ENCODE measurements at regions not wholly inside any gene's neighbourhood (a gene's known extent, or its start where the extent isn't known, plus 50 kb on each side); places are given as distances from the start of the nearest gene placed in this dataset.

DNA sequence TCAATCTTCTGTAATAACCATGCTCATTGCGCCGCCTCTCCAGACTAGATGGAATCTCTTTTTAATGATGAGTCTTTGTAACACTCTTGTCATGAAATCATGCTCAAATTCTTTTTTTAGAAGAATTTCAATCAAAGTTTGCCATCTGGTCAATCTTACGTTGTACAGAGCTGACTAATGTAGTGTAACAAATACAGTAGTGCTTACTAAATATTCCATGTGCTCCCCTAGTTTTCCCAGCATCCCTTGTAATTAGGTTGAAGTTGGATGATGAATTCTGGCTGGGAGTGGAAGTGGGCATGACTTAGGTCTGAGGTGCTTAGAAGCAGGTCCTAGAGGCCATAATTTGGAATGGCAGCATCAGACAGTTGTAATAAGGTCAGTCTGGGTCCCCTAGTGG is 309.1 kb upstream of the SNX7 start:
- H3K9me3 ChIP-seq (ENCODE audit: low read length) = no peaks in the 10 kb centered on the region
- intact Hi-C loops (cut with micrococcal nuclease) = no loop called here
- no peak overlapping the region for H3K4me3 ChIP-seq (ENCODE audit: low read length)
- no peak overlapping the region for H2AFZ ChIP-seq (ENCODE audit: low read length)
- H3K9me2 ChIP-seq (replicated peaks; ENCODE audit: low read length) = no peaks in the 10 kb centered on the region
- no peak overlapping the region for H3K4me2 ChIP-seq (ENCODE audit: low read length)
- no peak overlapping the region for H3K9ac ChIP-seq (ENCODE audit: low read length)
- H3F3A ChIP-seq (ENCODE audit: low read length, unreplicated experiment) = no peaks in the 10 kb centered on the region
- no peak for TF ChIP-seq EZH2phosphoT487 (IDR thresholded peaks at IDR 0.05; ENCODE audit: borderline replicate concordance, low read length)
- TF ChIP-seq, protein P1, sequence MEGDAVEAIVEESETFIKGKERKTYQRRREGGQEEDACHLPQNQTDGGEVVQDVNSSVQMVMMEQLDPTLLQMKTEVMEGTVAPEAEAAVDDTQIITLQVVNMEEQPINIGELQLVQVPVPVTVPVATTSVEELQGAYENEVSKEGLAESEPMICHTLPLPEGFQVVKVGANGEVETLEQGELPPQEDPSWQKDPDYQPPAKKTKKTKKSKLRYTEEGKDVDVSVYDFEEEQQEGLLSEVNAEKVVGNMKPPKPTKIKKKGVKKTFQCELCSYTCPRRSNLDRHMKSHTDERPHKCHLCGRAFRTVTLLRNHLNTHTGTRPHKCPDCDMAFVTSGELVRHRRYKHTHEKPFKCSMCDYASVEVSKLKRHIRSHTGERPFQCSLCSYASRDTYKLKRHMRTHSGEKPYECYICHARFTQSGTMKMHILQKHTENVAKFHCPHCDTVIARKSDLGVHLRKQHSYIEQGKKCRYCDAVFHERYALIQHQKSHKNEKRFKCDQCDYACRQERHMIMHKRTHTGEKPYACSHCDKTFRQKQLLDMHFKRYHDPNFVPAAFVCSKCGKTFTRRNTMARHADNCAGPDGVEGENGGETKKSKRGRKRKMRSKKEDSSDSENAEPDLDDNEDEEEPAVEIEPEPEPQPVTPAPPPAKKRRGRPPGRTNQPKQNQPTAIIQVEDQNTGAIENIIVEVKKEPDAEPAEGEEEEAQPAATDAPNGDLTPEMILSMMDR (conservative IDR thresholded peaks at IDR 0.05; ENCODE audit: low read depth, low read length) = no peak
- no peak for TF ChIP-seq EZH2 (IDR thresholded peaks at IDR 0.05; ENCODE audit: low read length, unreplicated experiment)
- H4K20me1 ChIP-seq (ENCODE audit: low read length) = no peaks in the 10 kb centered on the region
- no peak overlapping the region for H3K27ac ChIP-seq (ENCODE audit: low read length)
- ChIA-PET POLR2A (ENCODE audit: unreplicated experiment) (no interaction called here), CTCF (no interaction called here)
- H3K36me3 ChIP-seq (ENCODE audit: low read depth, low read length) = no peaks in the 10 kb centered on the region
- BruUV-seq (replicated peaks) = no TSS peak
- H3K79me2 ChIP-seq (ENCODE audit: low read length) = no peaks in the 10 kb centered on the region
- DNase-seq (no peak), ATAC-seq (no peak)
- no peaks in the 10 kb centered on the region for H3K27me3 ChIP-seq (ENCODE audit: low read length)
- H3K4me1 ChIP-seq (ENCODE audit: insufficient read depth, low read length) = peaks cover 13% of the 10 kb centered on the region

DNA sequence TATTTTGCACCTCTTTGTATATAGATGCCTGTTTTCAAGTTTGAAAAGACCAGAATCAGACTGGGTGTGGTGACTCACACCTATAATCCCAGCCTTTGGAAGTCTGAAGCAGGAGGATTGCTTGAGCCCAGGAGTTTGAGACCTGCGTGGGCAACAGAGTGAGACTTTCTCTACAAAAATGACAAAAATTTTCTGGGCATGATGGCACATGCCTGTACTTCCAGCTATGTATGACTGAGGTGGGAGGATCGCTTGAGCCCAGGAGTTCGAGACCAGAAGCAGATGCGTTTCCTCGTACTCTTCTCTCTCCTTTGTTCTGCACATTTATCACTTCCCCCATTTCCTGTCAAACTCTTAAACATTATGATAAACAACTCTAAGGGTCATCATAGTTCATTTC is 310.0 kb upstream of the SNX7 start:
- ChIA-PET CTCF (no interaction called here), POLR2A (ENCODE audit: unreplicated experiment) (no interaction called here)
- no peaks in the 10 kb centered on the region for H3K9me3 ChIP-seq (ENCODE audit: low read length)
- no peak overlapping the region for H3K9ac ChIP-seq (ENCODE audit: low read length)
- DNase-seq (no peak), ATAC-seq (no peak)
- no peaks in the 10 kb centered on the region for H3K79me2 ChIP-seq (ENCODE audit: low read length)
- no peaks in the 10 kb centered on the region for H3K27me3 ChIP-seq (ENCODE audit: low read length)
- H3K36me3 ChIP-seq (ENCODE audit: low read depth, low read length) = no peaks in the 10 kb centered on the region
- H2AFZ ChIP-seq (ENCODE audit: low read length) = no peak overlapping the region
- peaks cover 13% of the 10 kb centered on the region for H3K4me1 ChIP-seq (ENCODE audit: insufficient read depth, low read length)
- H3F3A ChIP-seq (ENCODE audit: low read length, unreplicated experiment) = no peaks in the 10 kb centered on the region
- no peaks in the 10 kb centered on the region for H4K20me1 ChIP-seq (ENCODE audit: low read length)
- TF ChIP-seq EZH2phosphoT487 (IDR thresholded peaks at IDR 0.05; ENCODE audit: borderline replicate concordance, low read length) (no peak), EZH2 (IDR thresholded peaks at IDR 0.05; ENCODE audit: low read length, unreplicated experiment) (no peak)
- TF ChIP-seq, protein P1 (conservative IDR thresholded peaks at IDR 0.05; ENCODE audit: low read depth, low read length) = no peak
- BruUV-seq (replicated peaks) = no TSS peak
- intact Hi-C loops (cut with micrococcal nuclease) = no loop called here
- H3K4me2 ChIP-seq (ENCODE audit: low read length) = no peak overlapping the region
- H3K27ac ChIP-seq (ENCODE audit: low read length) = no peak overlapping the region
- H3K4me3 ChIP-seq (ENCODE audit: low read length) = no peak overlapping the region
- H3K9me2 ChIP-seq (replicated peaks; ENCODE audit: low read length) = no peaks in the 10 kb centered on the region

DNA sequence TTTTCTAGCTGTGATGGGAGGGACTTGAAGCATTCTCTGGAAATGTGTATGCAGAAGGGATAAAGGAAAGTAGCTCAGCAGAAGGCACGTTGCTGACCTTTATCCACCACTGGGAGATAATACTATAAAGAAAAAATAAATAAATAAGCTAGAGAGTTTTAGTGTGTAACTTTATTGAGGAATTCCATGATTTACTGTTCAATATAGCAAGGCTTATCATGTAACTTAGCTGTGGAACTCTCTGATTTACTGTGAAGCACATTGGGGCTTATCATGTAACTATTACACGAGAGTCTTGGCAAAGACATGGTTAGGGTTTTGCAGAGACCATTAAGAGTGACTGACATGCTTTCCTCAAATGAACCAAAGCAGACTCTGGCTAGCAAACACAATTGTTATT is 316.1 kb upstream of the SNX7 start:
- no peak for DNase-seq
- H3K27ac ChIP-seq (ENCODE audit: low read length) = no peak overlapping the region
- H3K4me2 ChIP-seq (ENCODE audit: low read length) = no peak overlapping the region
- no peaks in the 10 kb centered on the region for H3K27me3 ChIP-seq (ENCODE audit: low read length)
- ChIA-PET POLR2A (ENCODE audit: unreplicated experiment) (interaction anchor here (0.6 kb wide), 1 partner anchor 13 kb away, joined by 4 read pairs; no protein-coding TSS in a partner anchor), CTCF (no interaction called here)
- ATAC-seq = no peak
- BruUV-seq (replicated peaks) = no TSS peak
- no peak overlapping the region for H3K9ac ChIP-seq (ENCODE audit: low read length)
- H3K9me2 ChIP-seq (replicated peaks; ENCODE audit: low read length) = no peaks in the 10 kb centered on the region
- H2AFZ ChIP-seq (ENCODE audit: low read length) = no peak overlapping the region
- no peaks in the 10 kb centered on the region for H3K36me3 ChIP-seq (ENCODE audit: low read depth, low read length)
- H3K9me3 ChIP-seq (ENCODE audit: low read length) = no peaks in the 10 kb centered on the region
- H3K79me2 ChIP-seq (ENCODE audit: low read length) = no peaks in the 10 kb centered on the region
- no peaks in the 10 kb centered on the region for H4K20me1 ChIP-seq (ENCODE audit: low read length)
- no peak overlapping the region for H3K4me3 ChIP-seq (ENCODE audit: low read length)
- intact Hi-C loops (cut with micrococcal nuclease) = no loop called here
- H3K4me1 ChIP-seq (ENCODE audit: insufficient read depth, low read length) = no peaks in the 10 kb centered on the region
- H3F3A ChIP-seq (ENCODE audit: low read length, unreplicated experiment) = no peaks in the 10 kb centered on the region
- no peak for TF ChIP-seq EZH2phosphoT487 (IDR thresholded peaks at IDR 0.05; ENCODE audit: borderline replicate concordance, low read length)
- TF ChIP-seq EZH2 (IDR thresholded peaks at IDR 0.05; ENCODE audit: low read length, unreplicated experiment) = no peak
- TF ChIP-seq, protein P1 (conservative IDR thresholded peaks at IDR 0.05; ENCODE audit: low read depth, low read length) = no peak
